Fibroblast of lung (primary cell): ENCODE measurements at regions not wholly inside any gene's neighbourhood (a gene's known extent, or its start where the extent isn't known, plus 50 kb on each side); places are given as distances from the start of the nearest gene placed in this dataset.

Experiments
- DNase-seq, 2 donors: peaks; one replicate each; pipeline versions ENCODE4 v3.0.0 to v3.0.0-alpha.2; 2010; ENCODE audit warnings: low read depth in 2 of 2
- H2AFZ ChIP-seq: 2 replicates; pipeline ENCODE4 v1.5.1; 2012; ENCODE audit warnings: low read length, control low read depth, inconsistent platforms
- H3K27ac ChIP-seq: 2 replicates; pipeline ENCODE4 v1.5.1; 2011; ENCODE audit warnings: low read length, control low read depth; ENCODE audit not compliant: insufficient read depth
- H3K27me3 ChIP-seq: 2 replicates; pipeline ENCODE4 v1.5.1; 2011; ENCODE audit warnings: mild to moderate bottlenecking, low read length; ENCODE audit not compliant: control insufficient read depth, insufficient read depth
- H3K36me3 ChIP-seq: 2 replicates; pipeline ENCODE4 v1.5.1; 2011; ENCODE audit warnings: low read length; ENCODE audit not compliant: control insufficient read depth, insufficient read depth
- H3K4me1 ChIP-seq: 2 replicates; pipeline ENCODE4 v1.5.1; 2011; ENCODE audit warnings: low read length; ENCODE audit not compliant: control insufficient read depth, insufficient read depth; ENCODE audit errors: extremely low read depth
- H3K4me2 ChIP-seq: 2 replicates; pipeline ENCODE4 v1.5.1; 2011; ENCODE audit warnings: low read length, control low read depth; ENCODE audit not compliant: insufficient read depth; ENCODE audit errors: extremely low read depth
- H3K4me3 ChIP-seq, 4 experiments: fragments of 200-600 bp in 1 of 4; sonication (generic) in 1 of 4; replicated peaks in 1 of 4; 2 replicates each; pipeline ENCODE4 v1.5.1; 2011 to 2016; ENCODE audit warnings: low read length in 4 of 4, low read depth in 3 of 4, mild to moderate bottlenecking in 3 of 4, control low read depth in 2 of 4, inconsistent platforms in 1 of 4, mixed read lengths in 1 of 4; ENCODE audit not compliant: insufficient read depth in 1 of 4; ENCODE audit errors: control extremely low read depth in 1 of 4
- H3K79me2 ChIP-seq: 2 replicates; pipeline ENCODE4 v1.5.1; 2012; ENCODE audit warnings: mild to moderate bottlenecking, low read length, inconsistent platforms; ENCODE audit not compliant: control insufficient read depth, insufficient read depth
- H3K9ac ChIP-seq: 2 replicates; pipeline ENCODE4 v1.5.1; 2011; ENCODE audit warnings: mild to moderate bottlenecking, low read length, control low read depth; ENCODE audit not compliant: insufficient read depth
- H3K9me3 ChIP-seq: 2 replicates; pipeline ENCODE4 v1.5.1; 2012; ENCODE audit warnings: low read depth, low read length; ENCODE audit not compliant: control insufficient read depth, insufficient read depth
- H4K20me1 ChIP-seq: 2 replicates; pipeline ENCODE4 v1.5.1; 2011; ENCODE audit warnings: low read length; ENCODE audit not compliant: control insufficient read depth, insufficient read depth; ENCODE audit errors: extremely low read depth
- CTCF ChIP-seq, 2 donors: IDR thresholded peaks in 1 of 2; conservative IDR thresholded peaks in 1 of 2; 1 replicate in 1 of 2; 2 replicates in 1 of 2; pipeline ENCODE4 v1.5.1; 2011 to 2012; ENCODE audit warnings: low read length in 2 of 2, control low read depth in 1 of 2, inconsistent platforms in 1 of 2, low read depth in 1 of 2, mild to moderate bottlenecking in 1 of 2
- EZH2 ChIP-seq: IDR thresholded peaks from 2 replicates; pipeline ENCODE4 v1.5.1; 2012; ENCODE audit warnings: low read length, control low read depth, mild to moderate bottlenecking; ENCODE audit errors: missing control alignments

- no peaks in the 10 kb centered on the region for H3K27me3 ChIP-seq
- H3K79me2 ChIP-seq: no peaks in the 10 kb centered on the region
- H2AFZ ChIP-seq: no peak overlapping the region
- peaks cover 7% of the 10 kb centered on the region for H3K4me1 ChIP-seq
- no peak overlapping the region for H3K27ac ChIP-seq
- H3K4me3 ChIP-seq: no peak overlapping the region
- no peak for TF ChIP-seq EZH2
- no peak for TF ChIP-seq CTCF (conservative IDR thresholded peaks at IDR 0.05 in 1 of 2, IDR thresholded peaks at IDR 0.05 in 1 of 2; ENCODE audit: low read depth in 1 of 2, low read length in 2 of 2)
- DNase-seq: no peak
- no peak overlapping the region for H3K4me2 ChIP-seq
- H3K9ac ChIP-seq: no peak overlapping the region
- no peaks in the 10 kb centered on the region for H3K36me3 ChIP-seq
- H4K20me1 ChIP-seq: no peaks in the 10 kb centered on the region
- no peaks in the 10 kb centered on the region for H3K9me3 ChIP-seq
Measured at GRCh38 chr4:108432418-108432817, 188.0 kb upstream of the RPL34 start.

GRCh38 chr4:108431986-108432385 lies 188.4 kb upstream of the RPL34 start:
- Histone ChIP-seq H3K9me3 (no peaks in the 10 kb centered on the region), H3K9ac (no peak overlapping the region), H3K4me1 (peaks cover 7% of the 10 kb centered on the region), H3K27ac (no peak overlapping the region), H3K27me3 (no peaks in the 10 kb centered on the region), H3K36me3 (no peaks in the 10 kb centered on the region), H2AFZ (no peak overlapping the region), H4K20me1 (no peaks in the 10 kb centered on the region), H3K4me3 (no peak overlapping the region), H3K79me2 (no peaks in the 10 kb centered on the region), H3K4me2 (no peak overlapping the region)
- TF ChIP-seq CTCF (conservative IDR thresholded peaks at IDR 0.05 in 1 of 2, IDR thresholded peaks at IDR 0.05 in 1 of 2; ENCODE audit: low read depth in 1 of 2, low read length in 2 of 2): no peak
- no peak for TF ChIP-seq EZH2
- DNase-seq: no peak

- H3K9me3 ChIP-seq: no peaks in the 10 kb centered on the region
- no peak for TF ChIP-seq EZH2
- no peak for TF ChIP-seq CTCF (conservative IDR thresholded peaks at IDR 0.05 in 1 of 2, IDR thresholded peaks at IDR 0.05 in 1 of 2; ENCODE audit: low read depth in 1 of 2, low read length in 2 of 2)
- H3K4me1 ChIP-seq: peaks cover 7% of the 10 kb centered on the region
- no peak for DNase-seq
- H3K4me3 ChIP-seq: no peak overlapping the region
- no peaks in the 10 kb centered on the region for H3K36me3 ChIP-seq
- H3K4me2 ChIP-seq: no peak overlapping the region
- H3K79me2 ChIP-seq: no peaks in the 10 kb centered on the region
- H4K20me1 ChIP-seq: no peaks in the 10 kb centered on the region
- no peak overlapping the region for H3K9ac ChIP-seq
- no peaks in the 10 kb centered on the region for H3K27me3 ChIP-seq
- no peak overlapping the region for H3K27ac ChIP-seq
- H2AFZ ChIP-seq: no peak overlapping the region
Measured at GRCh38 chr4:108430921-108431320, 189.5 kb upstream of the RPL34 start.
